ENCODE measurements at regions not wholly inside any gene's neighbourhood (a gene's known extent, or its start where the extent isn't known, plus 50 kb on each side); places are given as distances from the start of the nearest gene placed in this dataset.
"Not testable (repeated sequence)": the region's sequence is repeated elsewhere in the genome, so short reads cannot be mapped to it uniquely, and the experiment has no call there.

DNA sequence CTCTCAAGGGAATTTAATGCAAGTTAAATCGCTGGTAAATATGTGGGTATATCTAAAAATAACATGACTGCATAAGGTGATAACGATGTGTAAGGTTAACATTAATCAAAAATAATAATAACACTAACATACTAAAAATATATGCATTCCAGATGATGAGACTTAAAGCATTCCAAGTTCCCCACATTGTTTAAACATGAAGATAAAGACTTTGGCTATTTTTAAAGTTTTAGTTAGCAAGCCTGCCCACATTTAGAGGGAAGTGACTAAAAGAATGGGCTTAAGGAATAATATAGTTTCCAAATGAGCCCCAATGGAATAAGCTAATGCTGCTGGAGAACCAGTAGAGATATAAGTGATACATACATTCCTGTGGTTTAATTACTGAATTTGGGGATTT is 941.3 kb downstream of the TBC1D32 start:
- TF ChIP-seq, protein P1, sequence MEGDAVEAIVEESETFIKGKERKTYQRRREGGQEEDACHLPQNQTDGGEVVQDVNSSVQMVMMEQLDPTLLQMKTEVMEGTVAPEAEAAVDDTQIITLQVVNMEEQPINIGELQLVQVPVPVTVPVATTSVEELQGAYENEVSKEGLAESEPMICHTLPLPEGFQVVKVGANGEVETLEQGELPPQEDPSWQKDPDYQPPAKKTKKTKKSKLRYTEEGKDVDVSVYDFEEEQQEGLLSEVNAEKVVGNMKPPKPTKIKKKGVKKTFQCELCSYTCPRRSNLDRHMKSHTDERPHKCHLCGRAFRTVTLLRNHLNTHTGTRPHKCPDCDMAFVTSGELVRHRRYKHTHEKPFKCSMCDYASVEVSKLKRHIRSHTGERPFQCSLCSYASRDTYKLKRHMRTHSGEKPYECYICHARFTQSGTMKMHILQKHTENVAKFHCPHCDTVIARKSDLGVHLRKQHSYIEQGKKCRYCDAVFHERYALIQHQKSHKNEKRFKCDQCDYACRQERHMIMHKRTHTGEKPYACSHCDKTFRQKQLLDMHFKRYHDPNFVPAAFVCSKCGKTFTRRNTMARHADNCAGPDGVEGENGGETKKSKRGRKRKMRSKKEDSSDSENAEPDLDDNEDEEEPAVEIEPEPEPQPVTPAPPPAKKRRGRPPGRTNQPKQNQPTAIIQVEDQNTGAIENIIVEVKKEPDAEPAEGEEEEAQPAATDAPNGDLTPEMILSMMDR (IDR thresholded peaks at IDR 0.05; ENCODE audit: low read depth, low read length, missing control alignments): no peak
- H3K4me3 ChIP-seq (replicated peaks; ENCODE audit: low read depth, low read length): no peak overlapping the region
- no peak for DNase-seq (ENCODE audit: extremely low read depth, low read depth)

DNA sequence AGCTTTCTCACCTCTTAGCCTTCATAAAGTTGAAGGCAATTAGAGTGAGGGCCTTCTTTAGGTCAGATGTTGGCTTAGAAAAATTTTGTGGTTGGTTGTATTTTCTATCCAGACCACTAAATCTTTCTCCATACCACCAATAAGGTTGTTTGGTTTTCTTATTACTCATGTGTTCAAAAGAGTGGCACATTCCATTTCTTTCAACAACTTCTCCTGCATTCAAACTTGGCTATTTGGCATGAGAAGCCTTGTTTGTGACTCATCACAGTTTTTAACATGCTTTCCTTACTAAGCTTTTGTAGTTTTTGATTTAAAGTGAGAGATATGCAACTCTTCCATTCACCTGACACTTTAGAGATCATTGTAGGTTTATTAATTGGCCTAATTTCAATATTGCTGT is 949.6 kb downstream of the TBC1D32 start:
- no peak for DNase-seq (ENCODE audit: extremely low read depth, low read depth)
- H3K4me3 ChIP-seq (replicated peaks; ENCODE audit: low read depth, low read length): no peak overlapping the region
- TF ChIP-seq, protein P1 (IDR thresholded peaks at IDR 0.05; ENCODE audit: low read depth, low read length, missing control alignments): no peak

DNA sequence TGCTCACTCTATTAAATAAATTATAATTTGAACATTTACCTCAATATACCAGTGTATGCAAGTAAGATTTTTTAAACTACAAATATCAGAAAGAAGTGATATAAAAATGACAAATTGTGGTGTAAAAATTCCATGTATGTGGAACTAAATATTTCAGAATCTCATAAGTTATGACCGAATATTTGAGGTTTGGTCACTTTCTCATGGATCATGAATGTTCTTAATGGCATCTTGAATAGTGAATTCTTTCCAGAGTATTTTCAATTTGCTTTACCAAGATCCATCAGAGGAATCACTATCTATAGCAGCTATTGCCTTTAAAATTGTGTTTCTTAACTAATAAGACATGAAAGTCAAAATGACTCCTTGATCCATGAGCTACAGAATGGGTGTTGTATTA is 950.6 kb downstream of the TBC1D32 start:
- TF ChIP-seq, protein P1 (IDR thresholded peaks at IDR 0.05; ENCODE audit: low read depth, low read length, missing control alignments): no peak
- no peak for DNase-seq (ENCODE audit: extremely low read depth, low read depth)
- no peak overlapping the region for H3K4me3 ChIP-seq (replicated peaks; ENCODE audit: low read depth, low read length)

DNA sequence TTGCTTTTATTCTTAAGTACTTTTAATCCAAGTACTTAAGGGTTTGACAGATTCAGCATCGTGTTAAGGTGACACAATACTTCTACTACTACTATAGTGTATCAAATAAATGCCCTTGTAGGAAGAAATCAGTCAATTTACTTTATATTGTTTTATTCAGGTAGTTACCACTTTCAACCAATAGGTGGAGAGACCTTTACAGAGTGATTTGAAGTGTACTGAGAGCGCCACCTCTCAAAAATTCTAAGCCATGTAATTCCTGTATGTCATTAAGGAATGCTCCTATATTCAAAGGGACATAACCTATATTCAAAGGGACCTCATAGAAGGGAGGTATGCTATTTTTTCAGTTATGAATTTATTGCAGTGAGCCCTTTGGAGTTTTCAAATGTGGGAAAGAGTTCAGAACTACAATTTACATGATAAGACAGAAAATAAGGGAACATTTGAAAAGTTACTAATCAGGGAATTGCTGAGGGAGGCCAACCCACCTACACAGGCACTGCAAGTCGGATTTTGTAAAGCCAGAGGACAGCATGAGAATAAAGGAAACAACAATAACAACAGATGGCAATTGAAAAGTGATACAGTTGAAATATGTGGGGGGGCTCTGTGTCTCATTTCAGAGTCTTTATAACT is 955.6 kb downstream of the TBC1D32 start:
- DNase-seq (ENCODE audit: extremely low read depth, low read depth): no peak
- H3K4me3 ChIP-seq (replicated peaks; ENCODE audit: low read depth, low read length): no peak overlapping the region
- TF ChIP-seq, protein P1 (IDR thresholded peaks at IDR 0.05; ENCODE audit: low read depth, low read length, missing control alignments): peak; percentile 14

DNA sequence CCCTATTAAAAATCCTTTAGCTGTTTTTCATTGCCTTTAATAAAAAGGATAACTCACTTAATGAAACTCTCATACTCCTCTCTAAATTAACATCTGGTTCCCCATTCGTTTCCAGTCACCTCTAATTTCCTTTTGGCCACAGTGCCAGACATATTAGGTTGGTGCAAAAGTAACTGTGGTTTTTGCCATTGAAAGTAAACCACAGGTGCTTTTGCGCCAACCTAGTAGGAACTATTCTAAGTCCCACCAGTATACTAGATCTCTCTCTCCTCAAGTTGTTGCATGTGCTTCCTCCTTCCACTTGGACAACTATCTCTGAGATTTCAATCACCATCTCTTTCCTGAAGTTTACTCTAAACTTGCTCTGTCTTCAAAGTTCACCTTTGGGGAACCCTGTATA is 961.1 kb downstream of the TBC1D32 start:
- no peak for DNase-seq (ENCODE audit: extremely low read depth, low read depth)
- TF ChIP-seq, protein P1 (IDR thresholded peaks at IDR 0.05; ENCODE audit: low read depth, low read length, missing control alignments): no peak
- H3K4me3 ChIP-seq (replicated peaks; ENCODE audit: low read depth, low read length): no peak overlapping the region

DNA sequence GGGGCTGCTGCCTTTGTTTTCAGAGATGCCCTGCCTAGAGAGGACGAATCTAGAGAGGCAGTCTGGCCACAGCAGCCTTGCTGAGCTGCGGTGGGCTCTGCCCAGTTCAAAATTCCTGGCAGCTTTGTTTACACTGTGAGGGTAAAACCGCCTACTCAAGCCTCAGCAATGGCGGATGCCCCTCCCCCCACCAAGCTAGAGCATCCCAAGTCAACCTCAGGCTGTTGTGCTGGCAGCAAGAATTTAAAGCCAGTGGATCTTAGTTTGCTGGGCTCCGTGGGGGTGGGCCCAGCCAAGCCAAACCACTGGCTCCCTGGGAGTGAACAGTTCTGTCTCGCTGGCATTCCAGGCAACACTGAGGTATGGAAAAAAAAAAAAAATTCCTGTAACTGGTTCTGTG is 970.9 kb downstream of the TBC1D32 start:
- H3K4me3 ChIP-seq (replicated peaks; ENCODE audit: low read depth, low read length): no peak overlapping the region
- TF ChIP-seq, protein P1 (IDR thresholded peaks at IDR 0.05; ENCODE audit: low read depth, low read length, missing control alignments): no peak
- DNase-seq (ENCODE audit: extremely low read depth, low read depth): no peak

DNA sequence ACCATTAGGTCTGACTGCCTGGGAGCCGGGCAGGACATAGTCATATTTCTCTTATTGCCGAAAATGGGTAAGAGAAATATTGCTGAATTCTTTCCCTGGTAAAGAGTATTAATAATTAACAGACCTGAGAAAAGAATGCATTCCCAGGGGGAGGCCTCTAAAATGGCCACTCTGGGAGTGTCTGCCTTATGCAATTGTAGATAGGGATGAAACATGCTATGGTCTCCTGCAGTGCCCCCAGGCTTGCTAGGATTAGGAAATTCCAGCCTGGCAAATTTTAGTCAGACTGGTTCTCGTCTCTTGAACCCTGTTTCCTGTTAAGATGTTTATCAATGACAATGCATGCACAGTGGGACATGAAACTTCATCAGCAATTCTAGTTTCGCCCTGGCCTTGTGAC is 975.7 kb downstream of the TBC1D32 start:
- DNase-seq (ENCODE audit: extremely low read depth, low read depth); H3K4me3 ChIP-seq (replicated peaks; ENCODE audit: low read depth, low read length): not testable (repeated sequence)
